H9 (cell line): ENCODE measurements at regions not wholly inside any gene's neighbourhood (a gene's known extent, or its start where the extent isn't known, plus 50 kb on each side); places are given as distances from the start of the nearest gene placed in this dataset.

Source experiments
- DNase-seq: peaks from one replicate; pipeline ENCODE4 v3.0.0-alpha.2; 2017
- H2AFZ ChIP-seq: one replicate; pipeline ENCODE4 v1.6.1; 2013; ENCODE audit warnings: mild to moderate bottlenecking, low read length, control low read depth, moderate library complexity
- H2AK5ac ChIP-seq: 2 replicates; pipeline ENCODE4 v1.6.1; 2013; ENCODE audit warnings: low read length, control low read depth, mixed read lengths; ENCODE audit not compliant: insufficient read length
- H2BK120ac ChIP-seq: one replicate; pipeline ENCODE4 v1.6.1; 2013; ENCODE audit warnings: low read depth, mild to moderate bottlenecking, low read length, control low read depth, inconsistent platforms; ENCODE audit not compliant: poor library complexity, severe bottlenecking
- H2BK12ac ChIP-seq: 2 replicates; pipeline ENCODE4 v1.6.1; 2013; ENCODE audit warnings: low read length, control low read depth, mixed read lengths, low read depth; ENCODE audit not compliant: insufficient read length
- H2BK15ac ChIP-seq: 2 replicates; pipeline ENCODE4 v1.6.1; 2013; ENCODE audit warnings: low read depth, low read length, control low read depth
- H2BK20ac ChIP-seq: one replicate; pipeline ENCODE4 v1.6.1; 2013; ENCODE audit warnings: low read depth, mild to moderate bottlenecking, low read length, control low read depth, inconsistent platforms; ENCODE audit not compliant: poor library complexity, severe bottlenecking
- H2BK5ac ChIP-seq: 2 replicates; pipeline ENCODE4 v1.6.1; 2013; ENCODE audit warnings: low read length, control low read depth, mixed read lengths; ENCODE audit not compliant: insufficient read length
- H3K14ac ChIP-seq: 2 replicates; pipeline ENCODE4 v1.6.1; 2013; ENCODE audit warnings: low read length, control low read depth; ENCODE audit not compliant: insufficient read depth
- H3K18ac ChIP-seq: 2 replicates; pipeline ENCODE4 v1.6.1; 2013; ENCODE audit warnings: low read depth, mild to moderate bottlenecking, mixed read lengths, low read length, control low read depth; ENCODE audit not compliant: insufficient read length
- H3K23ac ChIP-seq: 2 replicates; pipeline ENCODE4 v1.6.1; 2013; ENCODE audit warnings: low read length, control low read depth, mixed read lengths, low read depth; ENCODE audit not compliant: insufficient read length
- H3K23me2 ChIP-seq: 2 replicates; pipeline ENCODE4 v1.6.1; 2013; ENCODE audit warnings: low read depth, mild to moderate bottlenecking, mixed read lengths, low read length, control low read depth; ENCODE audit not compliant: insufficient read length, poor library complexity, severe bottlenecking
- H3K27ac ChIP-seq: 2 replicates; pipeline ENCODE4 v1.5.1; 2013; ENCODE audit warnings: low read length, control low read depth, mixed read lengths, low read depth; ENCODE audit not compliant: insufficient read length
- H3K27me3 ChIP-seq: 2 replicates; pipeline ENCODE4 v1.6.1; 2013; ENCODE audit warnings: low read length, control low read depth, inconsistent platforms; ENCODE audit not compliant: insufficient read depth
- H3K4ac ChIP-seq: 2 replicates; pipeline ENCODE4 v1.6.1; 2013; ENCODE audit warnings: low read depth, mild to moderate bottlenecking, control low read depth, inconsistent platforms, low read length, moderate library complexity
- H3K4me1 ChIP-seq: 2 replicates; pipeline ENCODE4 v1.6.1; 2013; ENCODE audit warnings: low read length, control low read depth, inconsistent platforms; ENCODE audit not compliant: insufficient read depth
- H3K4me2 ChIP-seq: 2 replicates; pipeline ENCODE4 v1.6.1; 2013; ENCODE audit warnings: low read length, control low read depth, mixed read lengths; ENCODE audit not compliant: insufficient read length, insufficient read depth
- H3K56ac ChIP-seq: 2 replicates; pipeline ENCODE4 v1.6.1; 2013; ENCODE audit warnings: low read depth, mild to moderate bottlenecking, mixed read lengths, low read length, control low read depth; ENCODE audit not compliant: insufficient read length
- H3K79me1 ChIP-seq: 2 replicates; pipeline ENCODE4 v1.6.1; 2013; ENCODE audit warnings: low read depth, mild to moderate bottlenecking, moderate library complexity, low read length, control low read depth, inconsistent platforms; ENCODE audit not compliant: insufficient read depth, poor library complexity, severe bottlenecking
- H3K79me2 ChIP-seq: 2 replicates; pipeline ENCODE4 v1.6.1; 2013; ENCODE audit warnings: low read length, control low read depth, inconsistent platforms; ENCODE audit not compliant: insufficient read depth
- H3K9ac ChIP-seq: 2 replicates; pipeline ENCODE4 v1.6.1; 2013; ENCODE audit warnings: low read length, control low read depth, mixed read lengths; ENCODE audit not compliant: insufficient read length; ENCODE audit errors: extremely low read depth
- H3K9me3 ChIP-seq: one replicate; pipeline ENCODE4 v1.6.1; 2013; ENCODE audit warnings: low read depth, low read length, inconsistent platforms; ENCODE audit not compliant: control insufficient read depth
- H3T11ph ChIP-seq: one replicate; pipeline ENCODE4 v1.6.1; 2013; ENCODE audit warnings: mild to moderate bottlenecking, low read length, control low read depth, inconsistent platforms
- H4K20me1 ChIP-seq: one replicate; pipeline ENCODE4 v1.6.1; 2013; ENCODE audit not compliant: control insufficient read depth, insufficient read length, insufficient read depth
- H4K5ac ChIP-seq: 2 replicates; pipeline ENCODE4 v1.6.1; 2013; ENCODE audit warnings: low read depth, mild to moderate bottlenecking, mixed read lengths, low read length, control low read depth; ENCODE audit not compliant: insufficient read length
- H4K8ac ChIP-seq: replicated peaks from 2 replicates; pipeline ENCODE4 v1.6.1; 2013; ENCODE audit warnings: low read length, control low read depth, mixed read lengths, low read depth; ENCODE audit not compliant: insufficient read length
- H4K91ac ChIP-seq: 2 replicates; pipeline ENCODE4 v1.6.1; 2013; ENCODE audit warnings: low read depth, mild to moderate bottlenecking, moderate library complexity, mixed read lengths, low read length, control low read depth; ENCODE audit not compliant: insufficient read length
- H3K27ac Mint-ChIP-seq, 3 experiments: 2 replicates in 2 of 3; 3 replicates in 1 of 3; pipeline ENCODE4 v1.8.0; 2020 to 2021; ENCODE audit warnings: mixed read lengths in 3 of 3, mild to moderate bottlenecking in 1 of 3, moderate library complexity in 1 of 3
- H3K27me3 Mint-ChIP-seq: 2 replicates; pipeline ENCODE4 v1.8.0; 2021; ENCODE audit warnings: low read depth, mild to moderate bottlenecking, moderate library complexity, mixed read lengths
- H3K36me3 Mint-ChIP-seq, 3 experiments: 2 replicates in 2 of 3; 3 replicates in 1 of 3; pipeline ENCODE4 v1.8.0; 2020 to 2021; ENCODE audit warnings: low read depth in 3 of 3, mixed read lengths in 3 of 3; ENCODE audit not compliant: insufficient read depth in 1 of 3
- H3K4me1 Mint-ChIP-seq, 2 experiments: 2 replicates each; pipeline ENCODE4 v1.8.0; 2020; ENCODE audit warnings: mixed read lengths in 2 of 2
- H3K4me3 Mint-ChIP-seq, 2 experiments: 2 replicates in 1 of 2; 3 replicates in 1 of 2; pipeline ENCODE4 v1.8.0; 2020 to 2021; ENCODE audit warnings: mild to moderate bottlenecking in 2 of 2, mixed read lengths in 2 of 2, moderate library complexity in 1 of 2
- H3K9me3 Mint-ChIP-seq, 2 experiments: 2 replicates in 1 of 2; 3 replicates in 1 of 2; pipeline ENCODE4 v1.8.0; 2020; ENCODE audit warnings: mild to moderate bottlenecking in 2 of 2, mixed read lengths in 2 of 2, moderate library complexity in 1 of 2
- WGBS: extraction: QIAGEN DNeasy Blood & Tissue Kit; methylation state at CpG from one replicate; pipeline ENCODE4 v1.1.7; 2013; ENCODE audit warnings: missing lambda C conversion rate, low lambda C conversion rate, mixed read lengths; ENCODE audit not compliant: insufficient read length; ENCODE audit errors: extremely low coverage; 5-methylcytosine and 5-hydroxymethylcytosine counted together
- TF ChIP-seq, protein P1 (sequence below): fragments of 200-600 bp; sonication (generic); conservative IDR thresholded peaks from 3 replicates; pipeline ENCODE4 v1.8.0; 2021; ENCODE audit warnings: antibody characterized with exemption, mild to moderate bottlenecking

- Histone ChIP-seq H4K5ac (no peak overlapping the region), H2BK12ac (no peak overlapping the region), H2BK5ac (no peak overlapping the region), H2BK15ac (no peak overlapping the region), H3T11ph (no peak overlapping the region), H2BK20ac (no peak overlapping the region), H3K4me2 (no peak overlapping the region), H3K9me3 (no peaks in the 10 kb centered on the region), H3K79me1 (no peaks in the 10 kb centered on the region), H4K91ac (no peak overlapping the region), H2AFZ (no peak overlapping the region), H3K56ac (no peak overlapping the region), H3K27ac (no peak overlapping the region), H2BK120ac (no peak overlapping the region), H4K20me1 (no peaks in the 10 kb centered on the region), H3K9ac (no peak overlapping the region), H3K14ac (no peak overlapping the region; the same call in 1 of the 2 replicates), H3K79me2 (no peaks in the 10 kb centered on the region), H3K4me1 (no peaks in the 10 kb centered on the region), H4K8ac (no peak overlapping the region), H3K23ac (no peak overlapping the region), H3K27me3 (no peaks in the 10 kb centered on the region; the same call in 1 of the 2 replicates), H3K23me2 (no peaks in the 10 kb centered on the region), H3K18ac (no peak overlapping the region), H3K4ac (no peak overlapping the region), H2AK5ac (no peak overlapping the region)
- H3K27me3 Mint-ChIP-seq, result peaks cover 18% of the 10 kb centered on the region
- no CpG with 5 or more reads among the region's 3 CpGs for WGBS
- TF ChIP-seq, protein P1, sequence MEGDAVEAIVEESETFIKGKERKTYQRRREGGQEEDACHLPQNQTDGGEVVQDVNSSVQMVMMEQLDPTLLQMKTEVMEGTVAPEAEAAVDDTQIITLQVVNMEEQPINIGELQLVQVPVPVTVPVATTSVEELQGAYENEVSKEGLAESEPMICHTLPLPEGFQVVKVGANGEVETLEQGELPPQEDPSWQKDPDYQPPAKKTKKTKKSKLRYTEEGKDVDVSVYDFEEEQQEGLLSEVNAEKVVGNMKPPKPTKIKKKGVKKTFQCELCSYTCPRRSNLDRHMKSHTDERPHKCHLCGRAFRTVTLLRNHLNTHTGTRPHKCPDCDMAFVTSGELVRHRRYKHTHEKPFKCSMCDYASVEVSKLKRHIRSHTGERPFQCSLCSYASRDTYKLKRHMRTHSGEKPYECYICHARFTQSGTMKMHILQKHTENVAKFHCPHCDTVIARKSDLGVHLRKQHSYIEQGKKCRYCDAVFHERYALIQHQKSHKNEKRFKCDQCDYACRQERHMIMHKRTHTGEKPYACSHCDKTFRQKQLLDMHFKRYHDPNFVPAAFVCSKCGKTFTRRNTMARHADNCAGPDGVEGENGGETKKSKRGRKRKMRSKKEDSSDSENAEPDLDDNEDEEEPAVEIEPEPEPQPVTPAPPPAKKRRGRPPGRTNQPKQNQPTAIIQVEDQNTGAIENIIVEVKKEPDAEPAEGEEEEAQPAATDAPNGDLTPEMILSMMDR, result no peak
- no peaks in the 10 kb centered on the region; a peak in 1 of 5 replicates for H3K9me3 Mint-ChIP-seq
- no peak overlapping the region for H3K4me3 Mint-ChIP-seq
- no peak for DNase-seq
- peaks cover 18 to 21% of the 10 kb centered on the region in 2 experiments for H3K4me1 Mint-ChIP-seq
- no peaks in the 10 kb centered on the region for H3K36me3 Mint-ChIP-seq
- 0 out of 7 replicates have a peak overlapping the region, but pooled peaks of 1 of the 3 experiments have one; percentile 34 for H3K27ac Mint-ChIP-seq
These were observed 66.1 kb upstream of the THY1 start for GRCh38 chr11:119489087-119489486.
